ENCODE measurements at regions not wholly inside any gene's neighbourhood (a gene's known extent, or its start where the extent isn't known, plus 50 kb on each side); places are given as distances from the start of the nearest gene placed in this dataset.

DNA sequence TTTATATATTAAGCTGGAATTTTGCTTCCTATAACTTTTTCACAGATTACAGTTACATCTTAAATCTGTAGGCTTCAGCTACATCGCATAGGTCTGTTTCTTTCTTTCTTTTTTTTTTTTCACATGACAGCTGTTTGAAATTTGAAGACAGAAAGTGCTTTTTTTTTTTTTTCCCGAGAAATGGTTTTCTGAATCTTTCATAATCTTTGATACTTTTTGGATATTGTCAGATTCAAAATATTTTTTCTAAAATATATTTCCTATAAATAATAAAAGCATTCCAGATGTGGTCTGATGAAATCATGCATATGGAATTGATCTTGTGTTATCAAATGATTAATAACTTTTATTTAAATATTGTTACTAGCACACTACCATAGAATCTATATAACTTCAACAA lies 212.2 kb downstream of the TAF11L14 start:
- no peak overlapping the region for H3K27ac ChIP-seq
- no peak overlapping the region for H3K4me3 ChIP-seq (ENCODE audit: low read depth in 1 of 2, low read length in 1 of 2)
- no peaks in the 10 kb centered on the region for H3K4me1 ChIP-seq (ENCODE audit: control insufficient read depth in 1 of 2, insufficient read depth in 1 of 2, low read depth in 1 of 2, low read length in 1 of 2)
- no peaks in the 10 kb centered on the region for H3K9me3 ChIP-seq
- TF ChIP-seq CTCF (IDR thresholded peaks at IDR 0.05), result no peak
- no peaks in the 10 kb centered on the region for H3K36me3 ChIP-seq
- H3K27me3 ChIP-seq, result no peaks in the 10 kb centered on the region

GRCh38 chr5:17847286-17847685 lies 213.0 kb downstream of the TAF11L14 start:
- Histone ChIP-seq H3K27ac (no peak overlapping the region), H3K4me1 (ENCODE audit: control insufficient read depth in 1 of 2, insufficient read depth in 1 of 2, low read depth in 1 of 2, low read length in 1 of 2) (no peaks in the 10 kb centered on the region), H3K36me3 (no peaks in the 10 kb centered on the region), H3K4me3 (ENCODE audit: low read depth in 1 of 2, low read length in 1 of 2) (no peak overlapping the region), H3K27me3 (no peaks in the 10 kb centered on the region), H3K9me3 (no peaks in the 10 kb centered on the region)
- TF ChIP-seq CTCF (IDR thresholded peaks at IDR 0.05), result no peak

- no peak overlapping the region for H3K4me3 ChIP-seq (ENCODE audit: low read depth in 1 of 2, low read length in 1 of 2)
- no peaks in the 10 kb centered on the region for H3K4me1 ChIP-seq (ENCODE audit: control insufficient read depth in 1 of 2, insufficient read depth in 1 of 2, low read depth in 1 of 2, low read length in 1 of 2)
- TF ChIP-seq CTCF (IDR thresholded peaks at IDR 0.05), result no peak
- H3K36me3 ChIP-seq, result no peaks in the 10 kb centered on the region
- no peak overlapping the region for H3K27ac ChIP-seq
- no peaks in the 10 kb centered on the region for H3K9me3 ChIP-seq
- no peaks in the 10 kb centered on the region for H3K27me3 ChIP-seq
These were observed 217.9 kb downstream of the TAF11L14 start for GRCh38 chr5:17852111-17852510.

DNA sequence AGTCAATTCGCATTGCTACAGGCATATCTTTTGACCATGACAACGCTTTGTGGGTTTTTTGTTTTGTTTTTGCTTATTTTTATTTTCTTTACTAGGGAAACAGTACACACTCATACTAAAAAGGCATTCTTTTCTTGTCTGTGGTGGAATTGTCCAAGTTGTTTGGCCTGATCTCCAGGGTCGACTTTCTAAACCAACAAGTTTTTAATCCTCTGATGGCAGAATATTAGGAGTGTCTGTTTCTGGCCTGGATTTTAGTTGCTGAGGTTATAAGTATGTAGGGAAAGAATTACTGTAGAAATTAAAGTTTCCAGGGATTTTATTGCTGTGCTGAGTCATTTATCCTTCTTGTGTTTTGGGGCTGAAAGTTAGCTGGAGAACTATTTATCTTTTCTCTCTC lies 218.5 kb downstream of the TAF11L14 start:
- no peaks in the 10 kb centered on the region for H3K9me3 ChIP-seq
- no peaks in the 10 kb centered on the region for H3K27me3 ChIP-seq
- H3K4me1 ChIP-seq (ENCODE audit: control insufficient read depth in 1 of 2, insufficient read depth in 1 of 2, low read depth in 1 of 2, low read length in 1 of 2), result no peaks in the 10 kb centered on the region
- H3K4me3 ChIP-seq (ENCODE audit: low read depth in 1 of 2, low read length in 1 of 2), result no peak overlapping the region
- no peaks in the 10 kb centered on the region for H3K36me3 ChIP-seq
- no peak for TF ChIP-seq CTCF (IDR thresholded peaks at IDR 0.05)
- H3K27ac ChIP-seq, result no peak overlapping the region

DNA sequence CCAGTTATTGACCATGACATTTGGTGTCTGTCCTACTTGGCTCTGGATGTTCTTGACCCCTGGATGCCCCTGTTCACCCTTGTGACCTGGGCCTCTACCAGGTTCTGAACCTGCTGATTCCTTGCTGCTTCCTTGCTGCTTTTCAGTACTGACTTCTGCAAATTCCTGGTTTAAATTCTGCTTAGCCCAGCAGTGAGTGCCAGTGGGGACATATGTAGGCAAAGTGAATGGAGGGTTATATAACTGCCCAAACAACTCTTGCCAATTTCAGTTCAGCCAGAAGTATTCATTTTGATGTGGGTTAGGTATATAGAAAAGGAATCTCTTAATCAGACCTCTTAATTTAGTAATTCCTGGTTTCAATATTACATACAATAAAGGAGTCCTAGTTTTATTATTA lies 220.6 kb downstream of the TAF11L14 start:
- TF ChIP-seq CTCF (IDR thresholded peaks at IDR 0.05), result no peak
- Histone ChIP-seq H3K36me3 (no peaks in the 10 kb centered on the region), H3K4me1 (ENCODE audit: control insufficient read depth in 1 of 2, insufficient read depth in 1 of 2, low read depth in 1 of 2, low read length in 1 of 2) (no peaks in the 10 kb centered on the region), H3K9me3 (no peaks in the 10 kb centered on the region), H3K4me3 (ENCODE audit: low read depth in 1 of 2, low read length in 1 of 2) (no peak overlapping the region), H3K27ac (no peak overlapping the region), H3K27me3 (no peaks in the 10 kb centered on the region)
